ENCODE measurements at regions not wholly inside any gene's neighbourhood (a gene's known extent, or its start where the extent isn't known, plus 50 kb on each side); places are given as distances from the start of the nearest gene placed in this dataset.

DNA sequence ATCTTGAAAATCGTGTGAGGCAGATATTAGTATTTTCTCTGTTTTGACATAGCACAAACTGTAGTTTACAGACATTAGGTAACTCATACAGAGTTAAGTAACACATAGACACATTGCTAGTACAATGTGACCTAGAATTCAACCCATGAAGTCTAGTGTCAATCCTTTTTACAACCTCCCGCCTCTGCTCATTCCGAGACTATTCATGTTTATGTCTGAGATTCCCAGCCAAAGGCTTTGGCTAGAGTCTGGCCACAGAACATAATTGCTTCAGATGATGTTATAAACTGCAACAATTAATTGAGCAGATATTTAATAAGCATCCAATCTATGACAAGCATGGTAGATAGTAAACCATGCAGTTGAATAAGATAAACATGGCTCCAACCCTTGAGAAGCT, 841.0 kb downstream of the STIM2 start:
- Histone ChIP-seq H3K27ac (no peak overlapping the region), H3K4me3 (no peak overlapping the region), H3K9me3 (no peaks in the 10 kb centered on the region), H3K27me3 (no peaks in the 10 kb centered on the region), H3K36me3 (no peaks in the 10 kb centered on the region), H3K4me1 (no peaks in the 10 kb centered on the region)
- WGBS, 5 donors, result 54 to 76% (median 70%) methylated on average over 3 of the region's 3 CpGs
- DNase-seq, result peak in 1 of 2 donors; percentile 25
- TF ChIP-seq EP300 (IDR thresholded peaks at IDR 0.05), result no peak
- TF ChIP-seq POLR2AphosphoS5 (IDR thresholded peaks at IDR 0.05), result no peak
- TF ChIP-seq POLR2A (IDR thresholded peaks at IDR 0.05), result no peak
- TF ChIP-seq CTCF (IDR thresholded peaks at IDR 0.05), result no peak
- intact Hi-C loops (cut with DNase I; ENCODE audit: low total_unique reads), result no loop called here

DNA sequence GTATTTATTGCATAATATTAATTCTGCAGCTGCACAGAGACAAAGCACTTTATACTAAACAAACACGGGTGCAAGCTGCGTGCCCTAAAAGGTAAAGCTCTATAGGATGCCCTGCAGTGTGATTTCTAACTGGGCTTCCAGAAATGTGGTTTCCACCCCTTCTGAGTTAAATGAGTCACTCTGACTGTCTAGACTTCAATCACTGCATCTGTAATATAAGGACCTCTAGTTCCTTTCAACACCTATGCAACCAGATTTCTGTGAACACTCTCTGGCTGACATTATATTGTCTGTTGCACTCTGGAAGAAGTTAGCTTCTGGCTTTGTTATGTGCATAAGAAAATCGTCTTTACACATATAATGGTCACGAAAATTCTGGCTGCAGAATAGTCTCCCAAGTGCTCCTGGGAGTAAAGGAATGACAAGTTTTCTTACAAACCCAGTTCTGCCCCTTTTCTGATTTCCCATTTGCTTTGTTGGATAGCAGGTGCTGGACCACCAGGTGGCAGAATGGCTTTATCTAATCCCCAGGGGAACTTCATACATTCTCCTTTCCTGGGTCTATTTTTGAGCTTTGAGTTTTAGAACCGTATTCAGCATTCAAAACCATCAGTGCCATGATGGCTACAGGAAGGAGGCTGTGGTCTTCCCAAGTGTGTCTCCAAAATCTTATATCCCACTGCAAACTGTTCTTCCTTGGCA, 842.2 kb downstream of the STIM2 start:
- intact Hi-C loops (cut with DNase I; ENCODE audit: low total_unique reads), result no loop called here
- Histone ChIP-seq H3K9me3 (no peaks in the 10 kb centered on the region), H3K27me3 (no peaks in the 10 kb centered on the region), H3K36me3 (no peaks in the 10 kb centered on the region), H3K27ac (no peak overlapping the region), H3K4me1 (no peaks in the 10 kb centered on the region), H3K4me3 (no peak overlapping the region)
- DNase-seq, result peak in 1 of 2 donors; percentile 19
- WGBS, 5 donors, result 50 to 61% (median 58%) methylated on average over 5 of the region's 5 CpGs
- TF ChIP-seq CTCF (IDR thresholded peaks at IDR 0.05), result no peak
- no peak for TF ChIP-seq POLR2AphosphoS5 (IDR thresholded peaks at IDR 0.05)
- TF ChIP-seq EP300 (IDR thresholded peaks at IDR 0.05), result no peak
- TF ChIP-seq POLR2A (IDR thresholded peaks at IDR 0.05), result no peak

DNA sequence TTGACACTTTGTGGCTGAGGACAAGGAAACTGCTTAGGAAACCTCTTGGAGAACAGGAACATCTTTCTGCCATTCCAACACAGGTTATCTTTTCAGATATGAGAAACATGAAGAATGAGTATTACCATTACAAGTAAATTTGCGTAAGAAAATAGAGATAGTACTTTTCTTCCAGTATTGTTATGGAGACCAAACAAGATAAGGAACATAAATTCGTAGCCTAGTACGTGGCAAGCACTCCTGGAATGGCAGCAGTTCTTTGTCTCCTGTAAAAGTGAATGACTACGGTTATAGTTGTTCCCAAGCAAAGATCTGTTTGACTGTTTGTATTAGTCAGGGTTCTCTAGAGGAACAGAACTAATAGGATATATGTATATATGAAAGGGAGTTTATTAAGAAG, 843.1 kb downstream of the STIM2 start:
- no peak overlapping the region for H3K27ac ChIP-seq
- H3K27me3 ChIP-seq, result no peaks in the 10 kb centered on the region
- DNase-seq, result no peak
- TF ChIP-seq POLR2AphosphoS5 (IDR thresholded peaks at IDR 0.05) (no peak), POLR2A (IDR thresholded peaks at IDR 0.05) (no peak), CTCF (IDR thresholded peaks at IDR 0.05) (no peak), EP300 (IDR thresholded peaks at IDR 0.05) (no peak)
- H3K9me3 ChIP-seq, result no peaks in the 10 kb centered on the region
- H3K36me3 ChIP-seq, result no peaks in the 10 kb centered on the region
- 25 to 52% (median 48%) methylated on average over 4 of the region's 4 CpGs for WGBS, 5 donors
- intact Hi-C loops (cut with DNase I; ENCODE audit: low total_unique reads), result no loop called here
- H3K4me1 ChIP-seq, result no peaks in the 10 kb centered on the region
- H3K4me3 ChIP-seq, result no peak overlapping the region

DNA sequence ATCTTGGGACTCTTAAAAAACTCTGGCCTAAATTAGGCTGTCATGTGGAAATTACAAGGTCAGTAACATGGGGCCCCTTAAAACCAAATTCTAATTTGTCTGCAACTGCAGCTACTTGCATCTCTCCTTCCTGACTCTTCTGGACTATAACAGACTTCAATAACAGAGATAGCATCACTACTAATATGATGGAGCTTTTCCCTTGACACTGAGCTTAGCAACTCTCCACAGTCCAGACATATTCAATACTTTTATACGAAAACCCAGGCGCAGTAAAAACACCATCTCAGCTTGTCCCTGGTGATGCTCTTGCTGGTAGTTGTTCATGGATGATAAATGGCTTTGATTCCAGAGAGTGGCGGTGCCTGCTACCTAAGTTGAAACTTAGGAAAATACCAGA, 850.4 kb downstream of the STIM2 start:
- Histone ChIP-seq H3K4me1 (no peaks in the 10 kb centered on the region), H3K27ac (no peak overlapping the region), H3K27me3 (no peaks in the 10 kb centered on the region), H3K4me3 (no peak overlapping the region), H3K9me3 (no peaks in the 10 kb centered on the region), H3K36me3 (no peaks in the 10 kb centered on the region)
- no peak for TF ChIP-seq CTCF (IDR thresholded peaks at IDR 0.05)
- TF ChIP-seq POLR2A (IDR thresholded peaks at IDR 0.05), result no peak
- TF ChIP-seq POLR2AphosphoS5 (IDR thresholded peaks at IDR 0.05), result no peak
- TF ChIP-seq EP300 (IDR thresholded peaks at IDR 0.05), result no peak
- DNase-seq, result no peak
- intact Hi-C loops (cut with DNase I; ENCODE audit: low total_unique reads), result no loop called here
- 86 to 94% (median 91%) methylated on average over 3 of the region's 3 CpGs for WGBS, 5 donors
